HG03520 (cell line): ENCODE measurements at regions not wholly inside any gene's neighbourhood (a gene's known extent, or its start where the extent isn't known, plus 50 kb on each side); places are given as distances from the start of the nearest gene placed in this dataset.

Experiments
- ATAC-seq: cut with Tn5 transposase; IDR thresholded peaks from one replicate; pipeline ENCODE4 v1.9.1; 2021; ENCODE audit warnings: mild to moderate bottlenecking, moderate library complexity; ENCODE audit not compliant: unreplicated experiment

GRCh38 chr6:133170602-133171001 lies 70.6 kb upstream of the EYA4 start:
- ATAC-seq, result no peak

GRCh38 chr6:133171989-133172604 lies 69.1 kb upstream of the EYA4 start:
- no peak for ATAC-seq

GRCh38 chr6:133173276-133173675 lies 67.9 kb upstream of the EYA4 start:
- no peak for ATAC-seq

- no peak for ATAC-seq
Observed at GRCh38 chr6:133179481-133179880, 61.7 kb upstream of the EYA4 start.

- ATAC-seq, result no peak
Observed at GRCh38 chr6:133183691-133184090, 57.5 kb upstream of the EYA4 start.

GRCh38 chr6:133184798-133185372 lies 56.3 kb upstream of the EYA4 start:
- ATAC-seq, result no peak

GRCh38 chr6:133185731-133186130 lies 55.4 kb upstream of the EYA4 start:
- no peak for ATAC-seq

- ATAC-seq, result no peak
Observed at GRCh38 chr6:133187114-133187513, 54.0 kb upstream of the EYA4 start.

GRCh38 chr6:133187657-133188453 lies 53.3 kb upstream of the EYA4 start:
- ATAC-seq, result no peak

GRCh38 chr6:133190912-133191311 lies 50.2 kb upstream of the EYA4 start:
- no peak for ATAC-seq

GRCh38 chr6:133191323-133191722 lies 49.8 kb upstream of the EYA4 start:
- ATAC-seq, result no peak
